Endodermal cell (in vitro differentiated cells): ENCODE measurements at regions not wholly inside any gene's neighbourhood (a gene's known extent, or its start where the extent isn't known, plus 50 kb on each side); places are given as distances from the start of the nearest gene placed in this dataset.
A peak's percentile ranks its signal among the peaks of the same experiment; 100 is the strongest.

Source experiments
- DNase-seq: peaks from one replicate; pipeline ENCODE4 v3.0.0-alpha.2; 2017
- H3K27ac ChIP-seq: 2 replicates; pipeline ENCODE4 v1.5.1; 2013; ENCODE audit warnings: mild to moderate bottlenecking, low read depth, low read length, moderate library complexity
- H3K27me3 ChIP-seq: 2 replicates; pipeline ENCODE4 v1.6.1; 2013; ENCODE audit warnings: mild to moderate bottlenecking, low read length, moderate library complexity; ENCODE audit not compliant: insufficient read depth, control insufficient read depth, poor library complexity, severe bottlenecking
- H3K36me3 ChIP-seq: 2 replicates; pipeline ENCODE4 v1.7.0; 2013; ENCODE audit warnings: mild to moderate bottlenecking, low read length, moderate library complexity; ENCODE audit not compliant: control insufficient read depth, insufficient read depth
- H3K4me1 ChIP-seq: one replicate; pipeline ENCODE4 v1.7.0; 2013; ENCODE audit warnings: low read length; ENCODE audit not compliant: control insufficient read depth, insufficient read depth
- H3K4me3 ChIP-seq: 2 replicates; pipeline ENCODE4 v1.5.1; 2013; ENCODE audit warnings: mild to moderate bottlenecking, low read length, moderate library complexity
- H3K9ac ChIP-seq: 2 replicates; pipeline ENCODE4 v1.6.1; 2013; ENCODE audit warnings: mild to moderate bottlenecking, low read length, moderate library complexity; ENCODE audit not compliant: poor library complexity, severe bottlenecking; ENCODE audit errors: extremely low read depth
- H3K9me3 ChIP-seq: 2 replicates; pipeline ENCODE4 v1.6.1; 2013; ENCODE audit warnings: mild to moderate bottlenecking, low read length, moderate library complexity; ENCODE audit not compliant: control insufficient read depth
- H3K27ac Mint-ChIP-seq: 2 replicates; pipeline ENCODE4 v1.8.0; 2020; ENCODE audit warnings: mixed read lengths
- H3K27me3 Mint-ChIP-seq: 2 replicates; pipeline ENCODE4 v1.8.0; 2021; ENCODE audit warnings: mild to moderate bottlenecking, mixed read lengths; ENCODE audit not compliant: insufficient read depth
- H3K36me3 Mint-ChIP-seq: 2 replicates; pipeline ENCODE4 v1.8.0; 2020; ENCODE audit warnings: low read depth, mixed read lengths
- H3K4me1 Mint-ChIP-seq: 2 replicates; pipeline ENCODE4 v1.8.0; 2020; ENCODE audit warnings: mixed read lengths
- H3K4me3 Mint-ChIP-seq: 2 replicates; pipeline ENCODE4 v1.8.0; 2020; ENCODE audit warnings: mild to moderate bottlenecking, moderate library complexity, mixed read lengths
- H3K9me3 Mint-ChIP-seq: 2 replicates; pipeline ENCODE4 v1.8.0; 2020; ENCODE audit warnings: mild to moderate bottlenecking, mixed read lengths
- WGBS, 2 experiments: methylation state at CpG; one replicate each; pipeline versions ENCODE4 v1.1.5 to v1.1.7; 2013; ENCODE audit warnings: missing lambda C conversion rate in 2 of 2, mixed read lengths in 1 of 2; ENCODE audit not compliant: insufficient coverage in 1 of 2, insufficient read length in 1 of 2; 5-methylcytosine and 5-hydroxymethylcytosine counted together
- TF ChIP-seq, protein P1 (sequence below): fragments of 200-600 bp; sonication (generic); conservative IDR thresholded peaks from 2 replicates; pipeline ENCODE4 v1.5.0; 2021; ENCODE audit warnings: antibody characterized with exemption, mild to moderate bottlenecking

DNA sequence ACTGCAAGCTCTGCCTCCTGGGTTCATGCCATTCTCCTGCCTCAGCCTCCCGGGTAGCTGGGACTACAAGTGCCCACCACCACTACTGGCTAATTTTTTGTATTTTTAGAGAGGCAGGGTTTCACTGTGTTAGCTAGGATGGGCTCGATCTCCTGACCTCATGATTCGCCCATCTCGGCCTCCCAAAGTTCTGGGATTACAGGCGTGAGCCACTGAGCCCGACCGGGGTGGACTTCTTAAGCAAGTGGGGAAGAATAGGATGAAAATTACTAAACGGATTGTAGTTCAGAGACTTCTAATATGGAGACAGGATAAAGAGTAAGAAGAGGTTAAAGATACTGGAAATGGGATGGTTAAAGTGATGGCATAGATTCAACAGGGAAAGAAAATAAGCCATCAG is 132.3 kb upstream of the IRX2 start:
- no peaks in the 10 kb centered on the region for H3K36me3 Mint-ChIP-seq
- H3K27ac ChIP-seq = no peak overlapping the region
- no peaks in the 10 kb centered on the region for H3K4me1 ChIP-seq
- TF ChIP-seq, protein P1, sequence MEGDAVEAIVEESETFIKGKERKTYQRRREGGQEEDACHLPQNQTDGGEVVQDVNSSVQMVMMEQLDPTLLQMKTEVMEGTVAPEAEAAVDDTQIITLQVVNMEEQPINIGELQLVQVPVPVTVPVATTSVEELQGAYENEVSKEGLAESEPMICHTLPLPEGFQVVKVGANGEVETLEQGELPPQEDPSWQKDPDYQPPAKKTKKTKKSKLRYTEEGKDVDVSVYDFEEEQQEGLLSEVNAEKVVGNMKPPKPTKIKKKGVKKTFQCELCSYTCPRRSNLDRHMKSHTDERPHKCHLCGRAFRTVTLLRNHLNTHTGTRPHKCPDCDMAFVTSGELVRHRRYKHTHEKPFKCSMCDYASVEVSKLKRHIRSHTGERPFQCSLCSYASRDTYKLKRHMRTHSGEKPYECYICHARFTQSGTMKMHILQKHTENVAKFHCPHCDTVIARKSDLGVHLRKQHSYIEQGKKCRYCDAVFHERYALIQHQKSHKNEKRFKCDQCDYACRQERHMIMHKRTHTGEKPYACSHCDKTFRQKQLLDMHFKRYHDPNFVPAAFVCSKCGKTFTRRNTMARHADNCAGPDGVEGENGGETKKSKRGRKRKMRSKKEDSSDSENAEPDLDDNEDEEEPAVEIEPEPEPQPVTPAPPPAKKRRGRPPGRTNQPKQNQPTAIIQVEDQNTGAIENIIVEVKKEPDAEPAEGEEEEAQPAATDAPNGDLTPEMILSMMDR = no peak
- H3K27me3 ChIP-seq = no peaks in the 10 kb centered on the region
- 84 to 90% methylated on average over 7 to 8 of the region's 8 CpGs for WGBS, 2 experiments
- H3K9ac ChIP-seq = no peak overlapping the region
- H3K4me3 ChIP-seq = no peak overlapping the region
- no peaks in the 10 kb centered on the region for H3K4me1 Mint-ChIP-seq
- H3K9me3 ChIP-seq = peaks cover 12% of the 10 kb centered on the region
- H3K27ac Mint-ChIP-seq = no peak overlapping the region
- no peak for DNase-seq
- no peaks in the 10 kb centered on the region for H3K36me3 ChIP-seq
- peaks cover 17% of the 10 kb centered on the region for H3K9me3 Mint-ChIP-seq
- H3K4me3 Mint-ChIP-seq = no peak overlapping the region
- H3K27me3 Mint-ChIP-seq = peaks cover 1% of the 10 kb centered on the region

- H3K27ac Mint-ChIP-seq = no peak overlapping the region
- H3K36me3 ChIP-seq = no peaks in the 10 kb centered on the region
- no peak overlapping the region for H3K4me3 Mint-ChIP-seq
- H3K9ac ChIP-seq = no peak overlapping the region
- no peak overlapping the region for H3K4me3 ChIP-seq
- no peaks in the 10 kb centered on the region for H3K4me1 ChIP-seq
- 100% methylated on average over 1 of the region's 1 CpG; no CpG with 5 or more reads in 1 of the 2 experiments for WGBS, 2 experiments
- H3K9me3 Mint-ChIP-seq = peaks cover 17% of the 10 kb centered on the region
- H3K36me3 Mint-ChIP-seq = no peaks in the 10 kb centered on the region
- peaks cover 1% of the 10 kb centered on the region for H3K27me3 Mint-ChIP-seq
- TF ChIP-seq, protein P1 = no peak
- H3K27ac ChIP-seq = no peak overlapping the region
- H3K9me3 ChIP-seq = peaks cover 12% of the 10 kb centered on the region
- DNase-seq = no peak
- no peaks in the 10 kb centered on the region for H3K4me1 Mint-ChIP-seq
- H3K27me3 ChIP-seq = no peaks in the 10 kb centered on the region
These were observed 128.2 kb upstream of the IRX2 start for GRCh38 chr5:2879701-2880100.

DNA sequence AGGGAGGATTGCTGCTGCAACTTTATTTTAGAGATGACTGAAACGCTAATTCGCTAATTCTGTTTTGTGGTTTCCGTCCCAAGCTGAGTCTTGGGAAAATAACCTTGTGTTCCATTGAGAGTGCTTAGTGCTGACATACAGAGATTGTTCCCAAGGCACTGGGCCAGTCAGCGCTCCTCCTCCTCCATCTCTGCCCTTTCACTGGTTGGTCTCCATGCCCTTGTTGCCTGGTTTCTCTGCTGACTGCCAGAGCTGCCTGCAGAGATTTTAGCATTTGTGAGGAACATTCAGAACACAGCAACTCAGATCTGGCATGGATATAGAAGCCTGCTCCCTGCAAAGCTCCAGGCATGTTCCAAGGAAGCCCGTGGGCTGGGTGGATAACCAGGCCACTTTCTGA is 126.0 kb upstream of the IRX2 start:
- no peaks in the 10 kb centered on the region for H3K36me3 Mint-ChIP-seq
- Histone ChIP-seq H3K9me3 (peaks cover 12% of the 10 kb centered on the region), H3K4me1 (no peaks in the 10 kb centered on the region), H3K36me3 (no peaks in the 10 kb centered on the region), H3K27ac (no peak overlapping the region), H3K27me3 (no peaks in the 10 kb centered on the region), H3K4me3 (no peak overlapping the region), H3K9ac (no peak overlapping the region)
- H3K27me3 Mint-ChIP-seq = peaks cover 4% of the 10 kb centered on the region
- H3K4me3 Mint-ChIP-seq = no peak overlapping the region
- no peak overlapping the region for H3K27ac Mint-ChIP-seq
- H3K9me3 Mint-ChIP-seq = peaks cover 17% of the 10 kb centered on the region
- DNase-seq = peak; percentile 29
- no peaks in the 10 kb centered on the region for H3K4me1 Mint-ChIP-seq
- TF ChIP-seq, protein P1 = no peak
- 85 to 91% methylated on average over 4 to 5 of the region's 5 CpGs for WGBS, 2 experiments
